ENCODE measurements at regions not wholly inside any gene's neighbourhood (a gene's known extent, or its start where the extent isn't known, plus 50 kb on each side); places are given as distances from the start of the nearest gene placed in this dataset.

DNA sequence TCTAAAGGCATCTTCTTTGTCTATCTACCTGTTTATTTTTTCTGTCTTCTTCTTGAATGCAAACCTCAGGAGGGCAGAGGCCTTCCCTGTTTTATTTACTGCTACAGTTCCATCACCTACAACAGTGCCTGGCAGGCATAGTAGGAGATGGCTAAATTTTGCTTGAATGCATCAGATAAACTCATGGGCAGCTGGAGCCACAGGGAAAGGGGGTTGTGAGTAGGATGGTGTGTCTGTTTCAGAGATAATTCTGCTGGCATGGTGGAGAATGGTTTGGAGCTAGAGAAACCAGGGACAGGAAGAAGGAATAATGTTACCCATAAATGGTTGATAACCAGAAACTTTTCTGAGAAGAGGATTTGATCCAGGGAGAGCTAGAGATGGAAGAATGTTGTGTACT, 189.8 kb upstream of the BRINP1 start:
- no peak for DNase-seq
- no peaks in the 10 kb centered on the region for H3K36me3 Mint-ChIP-seq (ENCODE audit: insufficient read depth)
- no peak for ATAC-seq

DNA sequence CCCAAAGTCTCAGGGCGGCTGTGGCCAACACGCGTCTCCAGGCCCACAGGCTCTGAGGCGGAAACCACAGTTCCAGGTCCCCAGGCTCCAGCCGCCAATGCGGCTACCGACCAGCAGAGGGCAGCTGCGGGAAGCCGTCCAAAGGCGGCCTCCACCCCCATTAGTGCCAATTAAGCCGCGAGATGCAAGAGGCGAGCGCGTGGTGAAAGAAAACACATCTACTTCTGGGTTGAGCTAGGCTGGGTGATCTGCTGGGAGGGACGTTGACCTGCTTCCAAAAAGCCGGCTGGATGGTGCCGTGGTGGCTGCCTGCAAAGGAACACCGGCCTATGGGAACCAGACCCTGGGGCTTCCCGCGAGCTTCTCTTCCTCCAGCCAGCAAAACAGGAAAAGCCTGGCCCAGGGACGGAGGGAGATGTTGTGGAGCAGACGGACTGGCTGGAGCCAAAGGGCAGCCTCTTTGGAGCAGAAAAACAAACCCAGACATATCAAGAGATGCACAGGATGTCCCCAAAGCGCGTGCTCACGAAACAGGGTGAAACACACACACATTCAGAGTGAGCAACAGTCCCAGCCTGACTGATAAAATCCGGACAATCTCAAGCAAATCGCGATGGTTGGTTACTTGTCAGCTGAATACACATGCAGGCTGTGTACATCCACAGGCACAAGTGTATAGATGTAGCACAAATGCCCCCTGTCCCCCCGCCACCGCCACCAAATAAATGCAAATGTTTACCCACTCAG, 187.1 kb upstream of the BRINP1 start:
- Mint-ChIP-seq H3K27me3 (ENCODE audit: low read depth) (peaks cover 26% of the 10 kb centered on the region), H3K4me1 (ENCODE audit: low read depth) (peaks cover 4% of the 10 kb centered on the region), H3K4me3 (peak overlapping the region; percentile 24), H3K36me3 (ENCODE audit: insufficient read depth) (no peaks in the 10 kb centered on the region), H3K9me3 (peaks cover 3% of the 10 kb centered on the region)
- peak; percentile 43 to 56 for ATAC-seq
- DNase-seq, result peak; percentile 7

More for the DNA sequence above, 189.8 kb upstream of the BRINP1 start:
- H3K9me3 Mint-ChIP-seq, result no peaks in the 10 kb centered on the region
- H3K27me3 Mint-ChIP-seq (ENCODE audit: low read depth), result peaks cover 26% of the 10 kb centered on the region
- peaks cover 4% of the 10 kb centered on the region for H3K4me1 Mint-ChIP-seq (ENCODE audit: low read depth)
- no peak overlapping the region for H3K4me3 Mint-ChIP-seq

DNA sequence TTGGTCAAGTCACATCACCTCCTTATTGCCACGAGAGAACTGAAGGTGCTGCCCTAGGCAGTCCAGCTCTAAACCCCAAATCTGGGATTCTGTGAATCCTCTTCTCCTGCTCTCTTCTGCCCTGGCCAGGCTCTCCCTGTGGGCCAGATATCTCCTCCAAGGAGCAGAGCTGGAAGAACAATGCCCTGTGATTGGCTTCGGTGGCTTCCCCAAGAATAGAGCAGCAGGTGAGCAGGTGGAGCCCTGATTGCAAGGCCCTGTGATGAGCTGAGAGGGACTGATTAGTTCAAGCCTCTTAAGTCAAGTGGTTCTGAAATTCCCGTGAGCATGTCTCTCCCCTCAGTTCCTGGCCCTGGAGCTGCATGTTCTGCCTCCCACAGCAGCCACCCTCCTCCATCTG, 175.3 kb upstream of the BRINP1 start:
- no peak overlapping the region for H3K4me3 Mint-ChIP-seq
- DNase-seq (no peak), ATAC-seq (no peak)
- H3K27me3 Mint-ChIP-seq (ENCODE audit: low read depth), result no peaks in the 10 kb centered on the region
- peaks cover 2% of the 10 kb centered on the region for H3K9me3 Mint-ChIP-seq
- no peaks in the 10 kb centered on the region for H3K36me3 Mint-ChIP-seq (ENCODE audit: insufficient read depth)
- H3K4me1 Mint-ChIP-seq (ENCODE audit: low read depth), result no peaks in the 10 kb centered on the region

DNA sequence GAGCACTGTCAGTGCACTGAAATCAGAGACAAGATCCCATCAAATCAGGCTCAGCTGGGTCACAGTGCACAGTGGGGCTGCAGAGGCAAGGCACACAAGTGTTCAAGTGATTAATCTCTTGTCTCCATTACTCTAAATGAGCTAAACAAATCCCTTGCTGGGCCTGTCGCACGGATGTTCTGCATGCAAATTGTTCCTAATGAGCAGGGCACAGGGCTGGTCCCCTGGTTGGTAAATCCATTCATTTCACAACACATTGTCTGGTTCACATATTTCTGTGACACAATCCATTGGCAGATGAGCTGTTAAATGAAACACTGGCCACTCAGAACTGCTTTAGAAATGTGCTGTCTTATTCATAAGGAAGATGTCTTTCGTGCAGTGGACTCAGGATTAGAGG, 167.9 kb upstream of the BRINP1 start:
- Mint-ChIP-seq H3K4me1 (ENCODE audit: low read depth) (no peaks in the 10 kb centered on the region), H3K9me3 (no peaks in the 10 kb centered on the region), H3K36me3 (ENCODE audit: insufficient read depth) (no peaks in the 10 kb centered on the region), H3K4me3 (no peak overlapping the region), H3K27me3 (ENCODE audit: low read depth) (no peaks in the 10 kb centered on the region)
- DNase-seq (no peak), ATAC-seq (no peak)

- DNase-seq, result no peak
- ATAC-seq, result no peak
These were observed 164.3 kb upstream of the BRINP1 start for GRCh38 chr9:119533504-119533903.

DNA sequence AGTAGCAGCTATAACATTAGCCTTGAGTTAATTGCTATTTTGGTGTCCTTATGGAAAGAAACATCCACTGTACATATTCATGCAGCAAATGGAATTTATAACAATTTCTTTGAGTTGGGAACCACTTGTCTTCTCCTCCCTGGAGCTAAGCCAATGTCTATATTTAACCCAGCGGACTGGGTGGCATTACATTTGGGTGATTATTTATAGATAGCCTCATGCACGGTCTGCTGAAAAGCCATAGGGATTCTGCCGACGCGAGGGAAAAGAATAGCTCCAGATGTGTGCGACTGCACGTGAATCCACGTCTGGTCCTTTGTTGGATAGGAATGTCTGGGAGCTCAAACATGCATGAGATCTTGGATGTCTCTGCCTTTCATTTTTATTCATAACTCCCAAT, 157.5 kb upstream of the BRINP1 start:
- Mint-ChIP-seq H3K36me3 (ENCODE audit: insufficient read depth) (no peaks in the 10 kb centered on the region), H3K27me3 (ENCODE audit: low read depth) (no peaks in the 10 kb centered on the region), H3K4me3 (no peak overlapping the region), H3K9me3 (peaks cover 3% of the 10 kb centered on the region), H3K4me1 (ENCODE audit: low read depth) (no peaks in the 10 kb centered on the region)
- no peak for ATAC-seq
- DNase-seq, result no peak

More at GRCh38 chr9:119533504-119533903, 164.3 kb upstream of the BRINP1 start:
- no peaks in the 10 kb centered on the region for H3K9me3 Mint-ChIP-seq
- H3K36me3 Mint-ChIP-seq (ENCODE audit: insufficient read depth), result no peaks in the 10 kb centered on the region
- no peak overlapping the region for H3K4me3 Mint-ChIP-seq
- no peaks in the 10 kb centered on the region for H3K4me1 Mint-ChIP-seq (ENCODE audit: low read depth)
- no peaks in the 10 kb centered on the region for H3K27me3 Mint-ChIP-seq (ENCODE audit: low read depth)

GRCh38 chr9:119523508-119523907, 154.3 kb upstream of the BRINP1 start:
- no peak for ATAC-seq
- no peaks in the 10 kb centered on the region for H3K27me3 Mint-ChIP-seq (ENCODE audit: low read depth)
- H3K4me3 Mint-ChIP-seq, result no peak overlapping the region
- H3K36me3 Mint-ChIP-seq (ENCODE audit: insufficient read depth), result no peaks in the 10 kb centered on the region
- H3K4me1 Mint-ChIP-seq (ENCODE audit: low read depth), result no peaks in the 10 kb centered on the region
- H3K9me3 Mint-ChIP-seq, result peaks cover 3% of the 10 kb centered on the region
- no peak for DNase-seq

GRCh38 chr9:119522381-119522780, 153.1 kb upstream of the BRINP1 start:
- no peaks in the 10 kb centered on the region for H3K36me3 Mint-ChIP-seq (ENCODE audit: insufficient read depth)
- no peak overlapping the region for H3K4me3 Mint-ChIP-seq
- DNase-seq (no peak), ATAC-seq (no peak)
- peaks cover 3% of the 10 kb centered on the region for H3K9me3 Mint-ChIP-seq
- H3K27me3 Mint-ChIP-seq (ENCODE audit: low read depth), result no peaks in the 10 kb centered on the region
- no peaks in the 10 kb centered on the region for H3K4me1 Mint-ChIP-seq (ENCODE audit: low read depth)

DNA sequence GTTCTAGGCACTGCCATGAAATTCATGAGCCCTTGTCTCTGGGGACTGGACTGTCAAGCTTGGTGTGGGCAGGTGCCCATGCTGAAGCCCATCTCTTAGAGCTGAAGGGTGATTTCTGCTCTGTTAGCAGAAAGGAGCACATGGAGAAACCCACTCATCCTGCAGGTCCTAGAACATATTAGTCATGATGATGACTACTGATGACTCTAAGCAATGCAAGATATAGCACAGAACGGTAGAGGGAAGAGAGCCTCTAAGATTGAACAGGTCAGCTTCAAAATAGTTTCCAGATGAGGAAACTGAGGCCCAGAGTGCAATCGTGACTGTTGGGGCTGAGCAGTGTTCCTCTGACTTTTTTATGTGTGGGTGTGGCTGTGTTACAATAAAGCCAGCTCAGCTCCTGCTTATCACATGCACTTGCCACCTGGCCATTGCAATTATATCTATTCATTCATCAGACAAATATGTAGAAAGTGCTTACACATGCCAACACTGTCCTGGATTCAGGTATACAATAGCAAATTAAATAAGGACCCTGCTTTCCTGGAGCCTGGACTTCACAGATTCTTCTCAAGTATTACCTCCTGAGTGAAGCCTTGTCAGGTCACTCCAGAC, 140.2 kb upstream of the BRINP1 start:
- H3K36me3 Mint-ChIP-seq (ENCODE audit: insufficient read depth), result no peaks in the 10 kb centered on the region
- no peak for ATAC-seq
- no peak for DNase-seq
- no peaks in the 10 kb centered on the region for H3K9me3 Mint-ChIP-seq
- no peaks in the 10 kb centered on the region for H3K4me1 Mint-ChIP-seq (ENCODE audit: low read depth)
- H3K27me3 Mint-ChIP-seq (ENCODE audit: low read depth), result no peaks in the 10 kb centered on the region
- H3K4me3 Mint-ChIP-seq, result no peak overlapping the region

DNA sequence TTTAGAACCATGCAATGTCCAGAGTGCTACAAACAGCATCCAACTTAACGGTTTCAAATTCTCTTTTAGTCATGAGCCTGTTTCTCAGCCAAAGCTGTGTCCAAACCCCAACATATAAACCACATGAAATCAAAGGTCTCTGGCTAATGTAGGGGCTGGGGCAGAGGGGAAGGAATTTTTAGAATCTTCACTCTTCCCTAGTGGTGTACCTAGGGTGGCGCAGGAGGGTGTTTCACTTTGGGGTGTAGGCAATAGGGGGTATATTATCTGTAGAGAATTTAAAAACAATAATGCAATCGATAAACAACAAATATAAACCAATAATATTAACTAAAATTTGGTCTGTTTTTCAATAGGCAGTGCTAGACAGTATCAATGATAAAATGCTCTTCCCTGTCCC, 132.1 kb upstream of the BRINP1 start:
- DNase-seq, result no peak
- H3K9me3 Mint-ChIP-seq, result no peaks in the 10 kb centered on the region
- ATAC-seq, result no peak
- peaks cover 2% of the 10 kb centered on the region for H3K27me3 Mint-ChIP-seq (ENCODE audit: low read depth)
- no peaks in the 10 kb centered on the region for H3K36me3 Mint-ChIP-seq (ENCODE audit: insufficient read depth)
- no peaks in the 10 kb centered on the region for H3K4me1 Mint-ChIP-seq (ENCODE audit: low read depth)
- no peak overlapping the region for H3K4me3 Mint-ChIP-seq

GRCh38 chr9:119500072-119500771, 131.0 kb upstream of the BRINP1 start:
- DNase-seq, result no peak
- H3K36me3 Mint-ChIP-seq (ENCODE audit: insufficient read depth), result no peaks in the 10 kb centered on the region
- no peaks in the 10 kb centered on the region for H3K4me1 Mint-ChIP-seq (ENCODE audit: low read depth)
- H3K27me3 Mint-ChIP-seq (ENCODE audit: low read depth), result peaks cover 2% of the 10 kb centered on the region
- H3K9me3 Mint-ChIP-seq, result no peaks in the 10 kb centered on the region
- no peak for ATAC-seq
- H3K4me3 Mint-ChIP-seq, result no peak overlapping the region

DNA sequence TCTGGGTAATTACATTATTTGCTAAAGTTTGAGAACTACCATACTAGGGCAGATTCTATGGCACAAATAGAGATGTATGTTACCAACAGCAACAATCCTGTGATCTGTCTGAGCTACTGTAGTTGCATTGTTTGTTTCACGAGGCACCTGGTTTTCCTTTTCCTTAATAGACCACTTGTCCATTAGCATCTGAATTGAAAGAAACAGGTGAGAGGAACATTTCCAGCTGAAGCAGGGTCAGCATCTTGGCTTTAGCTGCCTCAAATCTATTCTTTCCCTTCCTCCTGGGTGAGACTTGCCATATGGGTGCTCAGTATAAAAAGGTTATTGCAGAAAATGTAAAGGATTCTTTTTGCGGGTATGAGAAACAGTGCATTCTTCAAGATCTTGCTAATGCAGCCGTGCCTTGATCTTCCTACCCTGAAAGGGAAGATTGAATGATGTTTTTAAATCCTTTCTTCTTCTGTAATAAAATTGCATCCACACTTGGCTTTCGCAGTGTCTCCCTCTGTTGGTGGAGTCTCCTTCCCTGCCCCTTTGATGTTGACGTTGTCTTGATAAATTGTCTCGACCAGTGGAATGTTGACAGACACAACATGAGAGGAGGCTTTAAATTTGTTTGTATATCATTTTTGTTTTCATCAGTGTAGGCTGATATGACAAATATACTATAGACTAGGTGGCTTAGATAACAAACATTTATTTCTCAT, 118.0 kb upstream of the BRINP1 start:
- DNase-seq, result no peak

GRCh38 chr9:119483153-119483552, 113.9 kb upstream of the BRINP1 start:
- no peaks in the 10 kb centered on the region for H3K4me1 Mint-ChIP-seq (ENCODE audit: low read depth)
- peaks cover 2% of the 10 kb centered on the region for H3K9me3 Mint-ChIP-seq
- no peaks in the 10 kb centered on the region for H3K36me3 Mint-ChIP-seq (ENCODE audit: insufficient read depth)
- no peak overlapping the region for H3K4me3 Mint-ChIP-seq
- H3K27me3 Mint-ChIP-seq (ENCODE audit: low read depth), result no peaks in the 10 kb centered on the region
- ATAC-seq (no peak), DNase-seq (no peak)

More for the DNA sequence above, 118.0 kb upstream of the BRINP1 start:
- ATAC-seq, result no peak
- H3K4me3 Mint-ChIP-seq, result no peak overlapping the region
- no peaks in the 10 kb centered on the region for H3K27me3 Mint-ChIP-seq (ENCODE audit: low read depth)
- H3K9me3 Mint-ChIP-seq, result no peaks in the 10 kb centered on the region
- no peaks in the 10 kb centered on the region for H3K36me3 Mint-ChIP-seq (ENCODE audit: insufficient read depth)
- no peaks in the 10 kb centered on the region for H3K4me1 Mint-ChIP-seq (ENCODE audit: low read depth)

- DNase-seq (no peak), ATAC-seq (no peak)
- no peaks in the 10 kb centered on the region for H3K4me1 Mint-ChIP-seq (ENCODE audit: low read depth)
- peaks cover 3% of the 10 kb centered on the region for H3K9me3 Mint-ChIP-seq
- H3K27me3 Mint-ChIP-seq (ENCODE audit: low read depth), result no peaks in the 10 kb centered on the region
- no peaks in the 10 kb centered on the region for H3K36me3 Mint-ChIP-seq (ENCODE audit: insufficient read depth)
- H3K4me3 Mint-ChIP-seq, result no peak overlapping the region
These were observed 108.0 kb upstream of the BRINP1 start for GRCh38 chr9:119477197-119477596.
